HG03066 (cell line): ENCODE measurements at regions not wholly inside any gene's neighbourhood (a gene's known extent, or its start where the extent isn't known, plus 50 kb on each side); places are given as distances from the start of the nearest gene placed in this dataset.
"Not testable (repeated sequence)": the region's sequence is repeated elsewhere in the genome, so short reads cannot be mapped to it uniquely, and the experiment has no call there.

Source experiments
- ATAC-seq: cut with Tn5 transposase; IDR thresholded peaks from one replicate; pipeline ENCODE4 v1.9.1; 2021; ENCODE audit warnings: low read depth; ENCODE audit not compliant: unreplicated experiment

DNA sequence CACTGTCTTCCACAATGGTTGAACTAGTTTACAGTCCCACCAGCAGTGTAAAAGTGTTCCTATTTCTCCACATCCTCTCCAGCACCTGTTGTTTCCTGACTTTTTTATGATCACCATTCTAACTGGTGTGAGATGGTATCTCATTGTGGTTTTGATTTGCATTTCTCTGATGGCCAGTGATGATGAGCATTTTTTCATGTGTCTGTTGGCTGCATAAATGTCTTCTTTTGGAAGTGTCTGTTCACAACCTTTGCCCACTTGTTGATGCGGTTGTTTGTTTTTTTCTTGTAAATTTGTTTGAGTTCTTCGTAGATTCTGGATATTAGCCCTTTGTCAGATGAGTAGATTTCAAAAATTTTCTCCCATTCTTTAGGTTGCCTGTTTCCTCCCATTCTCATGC lies 194.0 kb upstream of the IL12B start:
- not testable (repeated sequence) for ATAC-seq

DNA sequence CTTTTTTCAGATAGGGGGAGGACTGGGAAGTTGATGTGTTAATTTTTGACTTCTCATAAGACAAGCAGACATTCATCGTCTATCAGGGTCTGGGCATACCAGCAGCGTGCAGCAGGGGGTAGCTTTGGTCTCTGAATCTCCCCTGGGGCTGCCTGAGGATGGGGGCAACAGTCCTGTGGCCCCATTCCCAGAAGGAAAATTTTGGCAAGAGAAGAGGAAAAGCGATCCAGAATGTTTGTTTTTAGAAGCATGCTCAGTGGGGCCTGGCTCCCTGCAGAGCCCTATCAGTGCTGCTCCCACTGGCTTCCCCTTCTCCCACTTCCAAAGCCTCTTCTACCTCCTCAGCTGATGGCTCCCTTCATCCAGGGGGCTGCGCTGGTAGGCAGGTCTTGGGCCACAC lies 194.8 kb upstream of the IL12B start:
- no peak for ATAC-seq

DNA sequence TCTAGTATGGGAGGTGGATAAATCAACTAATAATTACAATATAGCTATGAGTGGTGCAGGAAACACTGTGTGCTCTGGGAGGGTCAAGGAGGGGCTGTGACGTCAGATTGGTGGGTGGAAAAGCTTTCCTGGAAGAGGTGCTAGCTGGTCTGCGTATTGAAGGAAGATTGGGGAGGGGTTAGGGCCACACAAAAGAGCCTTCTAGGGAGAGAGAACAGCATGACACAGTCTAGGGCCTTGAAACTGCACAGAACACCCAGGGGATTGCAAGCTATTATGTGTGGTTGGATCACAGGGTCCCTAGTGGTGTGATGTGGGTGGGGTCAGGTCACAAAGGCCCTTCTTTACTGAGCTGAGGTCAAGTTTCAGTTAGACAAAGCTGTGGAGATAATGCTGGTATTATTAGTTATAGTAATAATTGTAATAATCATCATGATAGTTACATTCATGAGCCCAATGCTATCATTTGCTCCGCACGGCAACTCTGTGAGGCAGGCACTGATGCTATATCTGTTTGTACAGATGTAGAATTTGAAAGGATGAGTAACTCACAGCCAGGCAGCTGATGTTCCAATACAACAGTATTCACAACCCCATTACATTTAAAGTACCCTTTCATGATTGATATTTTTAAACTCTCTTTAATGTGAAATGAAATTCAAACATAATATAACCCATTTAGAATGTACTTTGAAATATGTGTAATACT lies 197.4 kb upstream of the IL12B start:
- no peak for ATAC-seq

DNA sequence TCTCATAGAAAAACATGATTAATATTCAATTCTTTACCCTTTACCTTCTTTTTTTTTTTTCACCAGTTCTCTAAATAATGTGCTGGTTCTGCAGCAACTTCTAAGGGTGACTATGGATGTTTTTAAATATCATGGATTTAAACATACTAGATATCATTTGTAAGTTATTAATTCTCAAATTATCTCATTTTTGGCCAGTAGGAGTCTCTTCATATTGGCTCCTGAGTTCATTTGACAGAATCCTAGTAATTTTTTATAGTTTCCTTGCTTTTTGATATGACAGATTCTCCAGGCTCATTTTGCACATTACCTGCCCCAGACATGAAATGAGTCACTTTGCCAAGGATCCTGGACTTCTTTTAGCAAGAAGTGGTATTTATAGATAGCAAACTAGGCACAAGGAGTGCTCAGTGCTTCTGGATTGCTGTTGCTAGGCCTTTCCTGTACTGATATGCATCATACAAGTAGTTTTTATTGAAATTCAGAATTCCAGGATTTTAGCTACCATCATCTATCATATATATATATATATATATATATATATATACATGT lies 201.3 kb upstream of the IL12B start:
- ATAC-seq: no peak

DNA sequence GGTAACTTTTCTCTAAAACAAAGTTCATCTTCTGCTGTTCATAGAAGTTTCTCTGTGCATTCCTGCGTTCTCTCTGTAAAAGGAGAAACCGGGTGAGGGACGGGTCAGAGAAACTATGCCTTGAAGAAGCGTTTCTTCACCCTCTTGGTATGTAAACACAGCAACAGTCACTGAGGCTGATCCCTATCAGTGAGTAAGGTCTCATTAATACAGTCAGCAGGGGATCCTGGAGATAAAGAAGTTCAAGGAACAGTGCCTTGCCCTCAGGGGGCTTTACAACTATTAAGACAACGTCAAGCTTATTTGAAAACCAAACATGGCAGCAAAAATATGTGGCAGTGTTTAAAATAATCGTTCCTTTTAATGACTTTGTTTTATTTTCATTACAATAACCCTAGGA lies 202.9 kb upstream of the IL12B start:
- no peak for ATAC-seq

DNA sequence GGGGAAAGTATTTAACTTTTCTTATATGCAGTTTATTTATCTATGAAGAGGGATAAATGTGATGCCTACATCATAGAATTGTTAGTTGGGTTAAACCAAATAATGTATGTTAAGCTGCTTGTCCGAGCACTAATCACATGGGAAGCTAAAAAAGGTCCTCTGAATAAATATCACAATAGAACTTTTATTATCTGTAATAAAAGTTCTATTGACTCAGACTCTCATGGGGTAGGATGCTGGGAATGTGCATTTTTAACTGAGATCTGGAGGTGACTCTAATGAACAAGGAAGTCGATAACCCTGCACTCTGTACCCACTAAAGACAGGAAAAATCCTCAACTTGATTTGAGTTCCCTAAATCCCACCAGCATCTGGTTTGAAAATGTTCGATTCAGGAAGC lies 205.9 kb upstream of the IL12B start:
- ATAC-seq: no peak

DNA sequence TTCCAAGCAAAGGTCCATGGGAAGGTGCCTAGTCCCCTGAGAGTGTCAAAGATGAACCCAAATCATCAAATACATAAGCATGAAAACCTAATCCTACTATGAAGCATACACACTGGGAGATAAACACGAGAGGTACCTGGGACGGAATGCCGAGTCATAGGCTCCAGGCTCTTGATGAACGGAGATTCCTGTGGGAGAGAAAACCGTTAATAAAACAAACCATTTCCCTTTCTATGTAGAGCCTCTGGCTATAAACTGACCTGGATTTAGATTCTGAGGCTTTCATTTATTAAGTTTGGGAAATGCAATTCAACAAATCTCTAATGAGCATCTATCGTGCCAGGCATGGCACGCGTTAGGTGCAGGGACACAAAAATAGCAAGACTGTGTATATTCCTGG lies 206.4 kb upstream of the IL12B start:
- ATAC-seq: no peak

DNA sequence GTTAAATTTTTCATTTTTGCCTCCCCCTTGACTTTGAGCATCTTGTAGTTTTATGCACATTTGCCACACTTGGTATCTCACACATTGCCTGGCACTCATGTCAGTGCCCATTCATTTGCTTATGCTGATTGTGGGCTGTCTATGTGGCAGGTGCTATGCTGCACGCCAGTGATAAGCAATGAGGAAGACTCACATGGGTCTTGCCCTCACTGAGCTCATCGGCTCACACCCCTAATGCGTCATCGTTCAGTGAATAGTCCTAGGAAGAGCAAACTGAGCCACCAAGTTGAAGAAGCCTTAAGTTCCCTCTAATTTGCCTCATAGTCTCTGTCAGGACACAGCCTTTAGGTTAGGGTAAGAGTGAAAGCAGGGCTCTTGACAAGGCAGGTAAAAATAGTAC lies 209.4 kb upstream of the IL12B start:
- ATAC-seq: no peak

DNA sequence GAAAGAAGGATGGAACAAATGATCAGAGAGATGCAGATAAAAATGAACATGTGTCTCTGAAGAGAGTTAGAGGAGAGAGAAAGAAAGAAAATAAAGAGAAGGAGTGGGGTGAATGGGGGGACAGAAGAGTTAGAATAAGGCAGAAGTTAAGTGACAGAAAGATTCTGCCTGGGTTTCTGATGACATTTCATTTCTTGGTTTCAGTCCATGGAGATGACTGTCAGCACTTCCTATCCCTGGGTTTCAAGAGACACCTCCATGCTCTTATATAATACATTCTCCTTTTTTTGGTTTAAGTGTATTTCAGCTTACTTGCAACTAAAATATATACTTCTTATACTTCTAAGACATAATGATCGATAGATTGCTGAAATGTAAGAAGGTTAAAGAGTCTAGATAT lies 213.0 kb upstream of the IL12B start:
- ATAC-seq: no peak

DNA sequence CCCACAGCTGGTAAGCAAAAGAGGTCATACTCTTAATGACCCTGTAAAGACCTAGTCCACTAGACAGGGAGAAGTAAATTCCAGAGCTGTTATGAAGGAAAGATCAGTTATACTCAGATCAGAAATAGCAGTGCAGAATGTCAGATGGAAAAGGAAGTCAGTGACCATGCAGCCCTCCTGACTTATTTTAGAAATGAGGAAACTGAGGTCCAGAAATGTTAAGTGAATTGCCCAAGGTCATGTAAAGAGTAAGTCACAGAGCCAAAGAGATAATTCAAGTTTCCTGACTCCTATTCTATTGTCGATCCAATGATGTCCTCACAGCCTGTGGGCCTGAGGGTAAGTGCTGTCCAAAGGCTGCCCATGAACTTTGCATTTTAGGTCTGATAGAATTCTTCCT lies 214.9 kb upstream of the IL12B start:
- no peak for ATAC-seq

DNA sequence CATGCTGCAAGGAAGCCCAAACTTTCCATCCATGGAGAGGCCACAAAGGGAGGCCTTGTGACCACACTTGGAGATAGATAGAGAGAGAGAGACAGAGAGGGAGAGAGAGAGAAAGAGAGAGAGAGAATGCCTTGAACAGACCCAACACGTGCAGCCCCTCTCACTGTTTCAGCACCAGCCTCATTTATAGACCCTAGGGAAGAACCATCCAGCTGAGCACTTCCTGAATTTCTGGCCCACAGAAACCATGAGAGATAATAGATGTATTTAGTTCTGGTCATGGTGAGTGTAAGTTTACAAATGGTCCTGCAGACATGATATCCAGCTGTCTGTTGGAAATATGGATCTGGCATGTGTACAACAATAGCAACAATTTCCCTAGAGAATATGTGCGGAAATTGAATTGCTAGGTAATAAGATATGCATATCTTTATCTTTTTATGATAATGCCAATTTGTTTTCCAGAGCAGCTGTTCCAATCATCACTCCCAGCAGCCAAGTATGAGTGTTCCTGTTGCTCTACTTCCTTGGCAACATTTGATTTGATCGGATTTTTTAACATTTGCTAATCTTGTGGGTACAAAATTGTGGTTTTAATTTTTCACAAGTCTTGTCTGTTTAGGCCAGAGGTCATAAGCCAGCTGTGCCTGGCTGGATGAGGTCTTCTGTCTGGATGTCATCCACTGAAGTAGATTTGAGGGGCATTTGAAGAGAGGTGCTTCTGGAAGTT lies 217.3 kb upstream of the IL12B start:
- no peak for ATAC-seq

DNA sequence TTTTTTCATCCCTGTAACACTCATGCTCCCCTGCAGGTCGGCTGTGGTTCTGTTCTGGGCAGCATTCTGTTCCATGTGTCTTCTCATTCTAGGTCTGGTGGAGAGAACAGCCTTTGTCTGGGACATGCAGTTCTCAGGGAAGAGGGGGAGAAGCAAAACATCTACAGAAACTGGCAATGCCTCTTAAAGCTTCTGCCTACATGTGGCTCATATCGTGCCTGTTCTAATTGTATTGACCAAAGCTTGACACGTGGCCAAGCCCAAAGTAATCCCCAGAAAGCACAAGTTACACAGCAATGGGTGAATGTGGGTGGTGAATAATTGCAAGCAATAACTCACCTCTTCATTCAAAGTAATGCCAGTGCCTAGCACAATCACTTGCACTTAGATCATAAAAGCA lies 218.2 kb upstream of the IL12B start:
- ATAC-seq: no peak

DNA sequence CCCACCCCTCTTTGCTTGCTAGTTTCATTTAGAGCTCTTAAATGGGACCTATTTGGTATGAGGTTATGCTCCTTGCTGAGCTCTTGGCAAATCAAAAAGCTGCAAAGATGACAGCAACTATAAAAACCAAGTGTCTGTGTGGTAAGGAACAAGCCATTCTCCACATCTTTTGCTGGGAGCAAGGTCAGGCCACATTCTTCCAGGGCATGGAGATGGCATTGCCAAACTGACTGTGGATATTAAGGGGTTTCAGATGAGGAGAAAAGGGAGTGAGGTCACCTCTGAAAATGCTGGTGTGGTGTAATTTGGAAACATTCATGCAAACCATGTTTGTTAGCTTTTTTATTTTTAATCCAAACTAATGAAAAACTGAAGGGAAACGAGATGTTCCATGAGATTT lies 218.8 kb upstream of the IL12B start:
- no peak for ATAC-seq

DNA sequence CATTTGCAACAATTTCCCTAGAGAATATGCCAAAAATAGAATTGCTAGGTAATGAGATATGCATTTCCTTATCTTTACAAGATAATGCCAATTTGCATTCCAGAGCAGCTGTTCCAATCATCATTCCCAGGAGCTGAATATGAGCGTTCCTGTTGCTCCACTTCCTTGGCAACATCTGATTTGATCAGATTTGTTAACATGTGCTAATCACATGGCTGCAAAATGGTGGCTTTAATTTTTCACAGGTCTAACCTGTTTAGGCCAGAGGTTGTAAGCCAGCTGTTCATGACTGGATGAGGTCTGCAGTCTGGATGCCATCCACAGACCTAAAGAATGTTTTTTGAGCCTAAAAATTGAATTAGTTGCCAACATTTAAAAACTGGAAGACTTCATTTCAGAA lies 220.7 kb upstream of the IL12B start:
- ATAC-seq: no peak

DNA sequence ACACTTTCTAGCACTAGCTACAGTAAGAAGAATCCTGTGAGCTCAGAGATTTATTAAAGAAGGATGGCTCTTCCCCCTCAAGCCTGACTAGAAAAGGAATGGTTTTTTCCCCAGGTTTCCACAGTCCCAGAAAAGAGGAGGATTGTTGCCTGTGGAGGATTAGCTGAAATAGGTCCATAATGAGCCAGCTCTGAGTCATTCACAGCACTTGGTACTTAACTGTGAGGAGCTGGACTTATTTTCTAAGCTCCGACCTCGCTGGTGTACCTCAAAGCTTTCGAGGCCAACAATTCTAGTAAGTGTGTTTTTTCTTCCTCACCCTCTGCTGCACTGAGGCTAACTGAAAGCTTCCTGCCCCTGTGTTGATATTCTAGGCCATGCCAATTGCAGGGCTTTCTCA lies 222.5 kb upstream of the IL12B start:
- ATAC-seq: no peak

DNA sequence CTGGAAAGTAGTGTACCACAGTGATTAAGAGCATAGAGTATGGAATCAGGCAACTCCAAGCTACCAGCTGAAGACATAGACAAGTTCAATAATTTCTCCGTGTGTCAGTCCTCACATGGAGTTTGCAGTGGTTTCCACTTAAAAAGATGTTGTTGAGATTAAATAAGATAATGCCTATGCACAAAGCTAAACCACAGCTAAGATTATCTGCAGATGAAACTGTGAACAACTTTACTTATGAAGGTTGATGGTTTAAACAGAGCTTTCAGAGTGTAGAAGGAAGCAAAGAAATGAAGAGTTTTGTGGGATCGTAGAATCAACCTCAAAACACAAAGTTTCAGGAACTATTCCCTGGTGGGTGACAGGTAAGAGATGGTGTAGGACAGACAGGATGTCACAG lies 223.5 kb upstream of the IL12B start:
- ATAC-seq: no peak

DNA sequence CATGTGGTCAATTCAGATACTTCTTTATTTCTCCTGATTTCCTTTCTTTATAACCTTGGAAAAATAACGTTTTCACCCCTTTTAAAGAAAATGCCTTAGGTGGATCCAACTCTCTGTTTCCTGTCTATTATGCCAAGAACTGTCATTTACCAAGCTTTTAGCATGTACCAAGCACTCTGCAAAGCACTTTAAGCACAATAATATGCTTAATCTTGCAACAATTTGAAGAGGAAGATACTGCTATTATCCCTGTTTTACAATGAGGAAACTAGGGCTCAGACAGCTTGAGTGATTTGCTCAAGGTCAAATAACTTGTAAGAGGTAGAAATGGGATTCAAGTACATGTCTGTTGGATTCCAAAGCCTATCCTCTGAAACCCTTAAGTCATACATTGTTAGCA lies 224.8 kb upstream of the IL12B start:
- no peak for ATAC-seq

DNA sequence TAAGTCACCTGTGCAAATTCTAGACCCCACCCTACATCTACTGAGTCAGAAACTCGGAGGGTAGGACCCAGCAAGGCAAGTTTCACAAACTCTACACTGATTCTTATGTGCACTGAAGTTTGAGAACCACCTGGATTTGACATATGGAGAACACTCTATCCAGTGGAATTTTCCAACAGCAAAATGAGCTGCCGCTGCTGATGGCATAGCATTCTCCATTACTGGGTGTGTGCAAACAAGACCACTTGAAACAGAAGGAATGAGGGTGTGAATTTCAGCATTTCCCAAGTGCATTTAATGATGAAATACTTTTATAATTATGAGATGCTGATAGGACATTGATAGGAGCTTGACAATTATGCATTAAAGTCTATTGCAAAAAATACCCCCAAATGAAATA lies 229.1 kb upstream of the IL12B start:
- ATAC-seq: no peak

DNA sequence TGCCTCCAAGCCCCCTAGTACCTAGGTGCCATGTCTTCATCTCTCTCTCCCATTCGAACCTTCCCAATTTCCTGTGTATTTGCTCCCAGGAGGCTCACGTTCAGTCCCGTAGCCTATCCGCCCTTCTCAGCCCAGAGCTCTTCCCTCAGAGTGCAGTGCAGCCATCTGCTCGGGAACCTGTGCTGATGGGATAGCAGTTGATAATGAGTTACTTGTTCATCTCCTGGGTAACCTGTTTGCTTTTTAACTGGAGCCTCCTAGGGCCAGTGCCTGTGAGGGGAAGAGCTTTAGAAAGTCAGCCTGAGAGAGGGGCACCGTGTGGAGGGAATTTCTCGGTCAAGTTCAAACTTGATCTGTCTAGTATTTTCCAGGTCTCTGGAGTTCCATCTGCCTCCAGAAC lies 229.8 kb upstream of the IL12B start:
- ATAC-seq: no peak

DNA sequence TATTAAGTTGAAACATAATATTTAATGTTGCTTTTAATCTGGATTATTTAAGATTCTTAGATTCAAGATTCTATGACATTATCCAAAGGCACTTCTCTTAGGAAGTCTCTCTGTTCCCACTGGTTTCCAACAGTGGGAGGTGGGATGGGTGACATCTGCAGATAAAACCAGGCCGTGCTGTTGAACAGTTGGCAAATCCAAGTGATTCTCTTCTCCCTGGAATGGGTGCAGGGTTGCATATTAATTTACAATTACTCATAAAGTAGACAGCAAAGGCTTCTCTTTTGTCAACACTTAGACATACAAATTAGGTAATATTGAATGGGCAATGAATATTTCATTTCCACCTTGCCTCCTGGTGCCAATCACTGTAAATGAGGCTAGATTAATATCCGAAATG lies 233.7 kb upstream of the IL12B start:
- no peak for ATAC-seq

DNA sequence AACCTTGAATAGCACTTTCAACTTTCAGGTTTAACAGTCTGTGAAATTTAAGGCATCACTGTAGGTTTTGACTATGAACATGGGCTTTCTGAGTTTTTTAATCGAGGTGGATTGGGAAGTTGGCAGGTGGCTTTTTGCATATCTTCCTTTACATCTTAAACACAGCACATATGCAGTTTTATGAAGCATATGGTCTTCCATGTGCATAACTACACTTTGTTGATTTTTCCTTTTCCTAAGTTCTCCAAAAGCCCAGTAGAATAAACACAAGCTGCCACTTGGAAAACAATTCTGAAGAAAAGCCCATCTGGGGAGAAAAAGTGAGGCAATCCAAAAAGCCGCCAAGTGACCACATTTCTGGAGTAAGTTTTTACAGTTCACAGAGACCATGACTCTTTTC lies 236.5 kb upstream of the IL12B start:
- no peak for ATAC-seq

DNA sequence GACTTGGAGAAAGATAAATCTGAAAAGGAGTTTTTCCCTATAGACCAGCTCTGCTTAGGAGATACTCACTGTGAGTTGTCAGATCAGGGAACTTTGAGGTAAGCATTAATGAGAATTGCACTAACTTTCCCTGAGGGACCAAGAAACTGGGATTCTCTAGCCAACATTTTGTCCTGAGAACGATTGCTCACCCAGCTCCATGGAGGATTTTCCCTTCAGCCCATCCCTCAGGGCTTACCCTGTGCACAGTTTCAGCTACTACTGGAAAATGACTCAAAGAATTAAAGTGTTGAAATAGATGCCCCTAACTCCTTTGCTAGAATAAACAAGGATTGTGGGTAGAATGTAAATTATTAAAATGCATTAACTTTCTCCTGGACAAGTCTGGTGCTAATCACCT lies 237.2 kb upstream of the IL12B start:
- no peak for ATAC-seq
